Fibroblast of skin of right quadriceps (primary cell): ENCODE measurements at regions not wholly inside any gene's neighbourhood (a gene's known extent, or its start where the extent isn't known, plus 50 kb on each side); places are given as distances from the start of the nearest gene placed in this dataset.
A peak's percentile ranks its signal among the peaks of the same experiment; 100 is the strongest.

Experiments
- DNase-seq: peaks from one replicate; pipeline ENCODE4 v3.0.0-alpha.2; 2013

DNA sequence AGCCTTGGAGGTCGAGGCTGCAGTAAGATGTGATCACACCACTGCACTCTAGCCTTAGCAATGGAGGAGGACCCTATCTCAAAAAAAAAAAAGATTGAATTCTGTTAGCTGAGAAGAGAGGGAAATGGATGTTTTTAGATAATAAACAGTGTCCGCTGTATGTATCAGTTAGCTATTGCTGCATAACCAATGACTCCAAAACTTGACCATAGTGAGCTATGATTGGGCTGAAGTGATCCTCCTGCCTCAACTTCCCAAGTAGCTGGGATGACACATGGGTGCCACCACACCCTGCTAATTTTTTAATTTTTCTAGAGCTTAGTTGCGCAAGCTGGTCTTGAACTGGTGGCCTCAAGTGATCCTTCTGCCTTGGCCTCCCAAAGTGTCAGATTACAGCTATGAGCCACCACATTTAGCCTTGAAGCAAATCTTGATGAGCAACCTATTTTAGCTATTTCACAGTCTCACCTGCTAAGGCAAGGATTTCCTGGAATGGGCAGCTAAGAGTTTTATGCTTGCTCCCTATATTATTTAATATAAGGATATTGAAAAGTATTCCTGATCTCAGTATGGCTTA, 68.3 kb upstream of the ATF7IP2 start:
- DNase-seq: no peak

GRCh38 chr16:10318798-10319500, 66.9 kb upstream of the ATF7IP2 start:
- DNase-seq: no peak

DNA sequence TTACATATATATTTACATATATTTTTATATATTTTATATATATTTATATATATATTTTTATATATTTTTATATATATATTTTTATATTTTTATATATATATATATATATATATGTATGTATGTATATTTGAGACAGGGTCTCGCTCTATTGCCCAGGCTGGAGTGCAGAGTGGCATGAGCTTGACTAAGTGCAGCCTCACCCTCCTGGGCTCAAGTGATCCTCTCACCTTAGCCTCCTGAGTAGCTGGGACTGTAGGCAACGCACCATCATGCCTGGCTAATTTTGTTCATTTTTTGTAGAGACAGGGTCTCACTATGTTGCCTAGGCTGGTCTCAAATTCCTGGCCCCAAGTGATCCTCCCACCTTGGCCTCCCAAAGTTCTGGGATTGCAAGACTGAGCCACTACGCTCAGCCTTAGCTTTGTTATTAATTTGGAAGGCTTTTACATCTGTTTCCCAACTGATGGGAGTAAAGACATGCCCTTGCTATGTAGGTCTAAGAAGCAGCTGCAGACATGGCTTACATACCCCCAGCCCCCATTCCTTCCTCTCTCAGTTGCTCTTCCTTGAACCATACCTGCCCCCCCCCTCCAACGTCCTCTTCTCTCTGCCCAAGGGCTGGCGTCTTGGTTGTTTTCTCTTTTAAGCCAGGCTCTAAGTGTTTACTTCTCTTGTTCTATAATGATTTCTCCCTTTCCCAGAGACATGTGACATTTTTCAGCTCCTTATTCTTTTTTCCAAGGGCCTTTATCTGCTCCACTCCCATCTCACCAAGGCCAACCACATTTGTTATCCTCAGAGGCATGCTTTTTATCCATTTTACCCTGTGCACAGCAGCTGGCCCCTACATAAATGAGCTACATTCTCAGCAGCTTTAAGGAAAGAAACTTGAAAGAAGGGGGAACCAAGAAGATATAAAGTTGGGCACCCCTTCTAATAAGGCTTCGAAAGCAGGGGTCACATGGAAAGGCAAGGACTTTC, 64.2 kb upstream of the ATF7IP2 start:
- DNase-seq: no peak

- DNase-seq: no peak
These were observed 62.9 kb upstream of the ATF7IP2 start for GRCh38 chr16:10322723-10323527.

- DNase-seq: no peak
These were observed 62.4 kb upstream of the ATF7IP2 start for GRCh38 chr16:10323528-10323869.

GRCh38 chr16:10324210-10324609, 61.7 kb upstream of the ATF7IP2 start:
- no peak for DNase-seq

DNA sequence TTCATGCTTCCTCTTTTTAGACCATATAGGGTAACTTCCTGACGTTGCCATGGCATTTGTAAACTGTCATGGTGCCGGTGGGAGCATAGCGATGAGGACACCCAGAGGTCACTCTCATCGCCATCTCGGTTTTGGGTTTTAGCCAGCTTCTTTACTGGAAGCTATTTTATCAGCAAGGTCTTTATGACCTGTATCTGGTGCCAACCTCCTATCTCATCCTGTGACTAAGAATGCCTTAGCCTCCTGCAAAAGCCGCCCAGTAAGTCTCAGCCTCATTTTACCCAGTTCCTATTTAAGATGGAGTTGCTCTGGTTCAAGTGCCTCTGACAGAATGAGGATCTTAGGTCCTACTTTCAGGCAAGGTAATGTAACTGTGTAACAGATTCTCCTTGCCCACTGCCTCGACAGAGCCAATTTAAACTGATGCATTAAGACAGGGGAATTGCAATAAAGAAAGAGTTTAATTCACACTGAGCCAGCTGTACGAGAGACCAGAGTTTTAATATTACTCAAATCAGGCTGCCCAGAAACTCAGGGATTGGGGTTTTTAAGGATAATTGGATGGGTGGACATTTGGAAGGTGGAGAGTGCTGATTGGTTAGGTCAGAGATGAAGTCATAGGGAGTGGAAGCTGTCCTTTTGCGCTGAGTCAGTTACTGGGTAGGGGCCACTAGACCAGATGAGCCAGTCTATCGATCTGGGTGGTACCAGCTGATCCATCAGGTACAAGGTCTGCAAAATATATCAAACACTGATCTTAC, 59.9 kb upstream of the ATF7IP2 start:
- no peak for DNase-seq

DNA sequence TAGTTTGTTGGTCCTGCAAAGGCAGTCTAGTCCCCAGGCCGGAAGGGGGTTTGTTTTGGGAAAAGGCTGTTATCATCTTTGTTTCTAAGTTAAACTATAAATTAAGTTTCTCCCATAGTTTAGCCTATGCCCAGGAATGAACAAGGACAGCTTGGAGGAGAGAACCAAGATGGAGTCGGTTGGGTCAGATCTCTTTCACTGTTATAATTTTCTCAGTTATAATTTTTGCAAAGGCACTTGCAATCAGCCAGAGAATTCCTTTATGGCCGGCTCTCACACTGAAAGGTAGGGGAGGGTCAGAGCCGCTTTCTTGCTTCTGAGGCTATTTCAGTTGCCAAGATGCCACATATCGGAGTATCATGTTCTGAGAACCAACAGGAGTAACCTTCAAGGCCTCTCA, 59.2 kb upstream of the ATF7IP2 start:
- no peak for DNase-seq

GRCh38 chr16:10328291-10328690, 57.6 kb upstream of the ATF7IP2 start:
- peak; percentile 73 for DNase-seq

DNA sequence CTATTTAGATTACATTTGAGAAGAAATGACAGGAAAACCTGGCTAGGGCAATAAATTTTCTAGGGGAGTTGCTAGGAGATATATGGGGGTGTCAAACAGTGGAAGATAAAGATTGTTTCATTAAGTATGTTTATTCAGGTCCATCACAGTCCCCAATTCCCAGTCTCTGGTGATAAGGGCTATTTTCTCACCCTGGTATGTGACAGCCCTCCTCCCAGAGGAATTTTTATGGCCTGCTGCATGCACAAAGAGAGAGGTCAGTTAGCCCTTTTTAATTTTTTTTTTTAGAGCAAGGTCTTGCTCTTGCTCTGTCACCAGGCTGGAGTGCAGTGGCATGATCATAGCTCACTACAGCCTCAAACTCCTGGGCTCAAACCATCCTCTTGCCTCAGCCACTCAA, 53.6 kb upstream of the ATF7IP2 start:
- no peak for DNase-seq

- DNase-seq: no peak
These were observed 53.1 kb upstream of the ATF7IP2 start for GRCh38 chr16:10332775-10333174.

GRCh38 chr16:10333321-10334032, 52.4 kb upstream of the ATF7IP2 start:
- no peak for DNase-seq

DNA sequence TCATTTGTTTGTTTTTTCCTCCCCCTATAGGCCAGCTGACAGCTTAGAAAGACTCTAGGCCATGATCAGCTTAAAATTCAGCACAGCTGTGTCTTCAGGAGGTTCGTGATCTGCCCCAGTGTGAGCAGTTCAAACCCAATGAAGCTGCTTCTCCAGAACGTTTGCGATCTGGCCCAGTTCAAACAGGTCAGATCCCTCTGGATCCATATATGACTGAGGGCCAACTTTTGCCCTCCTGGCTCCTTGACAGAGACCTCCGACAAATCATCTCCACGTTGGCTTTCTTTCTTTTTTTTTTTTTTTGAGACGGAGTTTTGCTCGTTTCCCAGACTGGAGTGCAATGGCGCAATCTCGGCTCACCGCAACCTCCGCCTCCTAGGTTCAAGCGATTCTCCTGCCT, 50.2 kb upstream of the ATF7IP2 start:
- no peak for DNase-seq
